HCT116 (cell line): ENCODE measurements at regions not wholly inside any gene's neighbourhood (a gene's known extent, or its start where the extent isn't known, plus 50 kb on each side); places are given as distances from the start of the nearest gene placed in this dataset.

Source experiments
- ATAC-seq: fragments of 200-7000 bp; cut with Tn5 transposase; 2 replicates; pipeline ENCODE4 v1.9.1; 2020; ENCODE audit warnings: mild to moderate bottlenecking, moderate library complexity
- BruUV-seq: library from RNA; stranded (reverse); fragments of 400-500 nt; replicated peaks from 2 replicates; lab custom pipeline; 2021; lab: Mats Ljungman, UMichigan
- CTCF ChIA-PET: fragments of 300-600 bp; sonication (Branson Sonifier 250); formaldehyde crosslinking; loops from one replicate; lab custom pipeline; 2021; ENCODE audit warnings: antibody characterized with exemption; lab: Charles Lee
- POLR2A ChIA-PET: fragments of 300-600, 350-600 bp; sonication (Branson Sonifier 250); formaldehyde crosslinking; loops from one replicate; lab custom pipeline; 2021; ENCODE audit warnings: antibody characterized with exemption; lab: Charles Lee
- RAD21 ChIA-PET, 2 experiments: fragments of 300-600 bp; sonication (Branson Sonifier 250); formaldehyde crosslinking; loops; one replicate each; lab custom pipeline; 2023; ENCODE audit warnings: low total read pairs in 2 of 2; ENCODE audit not compliant: uncharacterized antibody in 2 of 2, unreplicated experiment in 2 of 2, low non-redundant PET in 1 of 2; lab: Charles Lee
- DNase-seq: peaks from one replicate; pipeline ENCODE4 v3.0.0-alpha.2; 2010; ENCODE audit warnings: low read depth, low spot score
- H2AFZ ChIP-seq: fragments of 200-600 bp; shearing (Covaris generic), sonication (generic); 2 replicates; pipeline ENCODE4 v1.6.1; 2017; ENCODE audit warnings: low read depth, mixed run types, mixed read lengths, antibody characterized with exemption, low read length; ENCODE audit not compliant: poor library complexity, severe bottlenecking
- H3K27ac ChIP-seq: 2 replicates; pipeline ENCODE4 v1.5.1; 2012; ENCODE audit warnings: low read depth, low read length
- H3K27me3 ChIP-seq: fragments of 200-600 bp; sonication (generic); 2 replicates; pipeline ENCODE4 v1.6.1; 2016; ENCODE audit warnings: mixed run types, low read length, mixed read lengths; ENCODE audit not compliant: insufficient read depth
- H3K36me3 ChIP-seq, 2 experiments: fragments of 200-500 bp in 1 of 2; fragments of 200-600 bp in 1 of 2; sonication (Bioruptor generic) in 1 of 2; sonication (generic) in 1 of 2; 2 replicates each; pipeline versions ENCODE4 v1.5.1 to v1.6.1; 2014 to 2016; ENCODE audit warnings: low read length in 2 of 2, inconsistent platforms in 1 of 2, mixed read lengths in 1 of 2, mixed run types in 1 of 2; ENCODE audit not compliant: insufficient read depth in 2 of 2, control insufficient read depth in 1 of 2
- H3K4me1 ChIP-seq, 2 experiments: fragments of 200-600 bp in 1 of 2; sonication (generic) in 1 of 2; 2 replicates each; pipeline versions ENCODE4 v1.5.1 to v1.6.1; 2012 to 2017; ENCODE audit warnings: low read length in 2 of 2, inconsistent platforms in 1 of 2, mild to moderate bottlenecking in 1 of 2, mixed read lengths in 1 of 2, mixed run types in 1 of 2, moderate library complexity in 1 of 2; ENCODE audit not compliant: insufficient read depth in 2 of 2, control insufficient read depth in 1 of 2
- H3K4me2 ChIP-seq: fragments of 200-600 bp; sonication (generic); 2 replicates; pipeline ENCODE4 v1.6.1; 2017; ENCODE audit warnings: mixed run types, low read length, mixed read lengths
- H3K4me3 ChIP-seq, 2 experiments: fragments of 200-600 bp in 1 of 2; sonication (generic) in 1 of 2; replicated peaks in 1 of 2; 2 replicates each; pipeline ENCODE4 v1.5.1; 2011 to 2016; ENCODE audit warnings: low read length in 2 of 2, control low read depth in 1 of 2, low read depth in 1 of 2, mild to moderate bottlenecking in 1 of 2, mixed read lengths in 1 of 2, mixed run types in 1 of 2
- H3K79me2 ChIP-seq: fragments of 200-600 bp; sonication (generic); 2 replicates; pipeline ENCODE4 v1.6.1; 2017; ENCODE audit warnings: mild to moderate bottlenecking, mixed run types, low read length, moderate library complexity, mixed read lengths; ENCODE audit not compliant: insufficient read depth
- H3K9ac ChIP-seq: fragments of 200-600 bp; sonication (generic); 2 replicates; pipeline ENCODE4 v1.6.1; 2016; ENCODE audit warnings: low read length, mixed read lengths
- H3K9me2 ChIP-seq: fragments of 200-600 bp; sonication (generic), shearing (Covaris generic); 2 replicates; pipeline ENCODE4 v1.6.1; 2017; ENCODE audit warnings: mixed run types, mild to moderate bottlenecking, moderate library complexity; ENCODE audit not compliant: insufficient read depth
- H3K9me3 ChIP-seq, 2 experiments: fragments of 200-500 bp in 1 of 2; fragments of 200-600 bp in 1 of 2; sonication (Bioruptor generic) in 1 of 2; sonication (generic) in 1 of 2; 2 replicates each; pipeline ENCODE4 v1.6.1; 2014 to 2017; ENCODE audit warnings: low read length in 2 of 2, mixed read lengths in 2 of 2, inconsistent platforms in 1 of 2, low read depth in 1 of 2, mild to moderate bottlenecking in 1 of 2, mixed run types in 1 of 2, moderate library complexity in 1 of 2; ENCODE audit not compliant: control insufficient read depth in 1 of 2, insufficient read depth in 1 of 2
- H4K20me1 ChIP-seq: fragments of 200-600 bp; sonication (generic), shearing (Covaris generic); 2 replicates; pipeline ENCODE4 v1.6.1; 2017; ENCODE audit warnings: mixed run types, mild to moderate bottlenecking, moderate library complexity; ENCODE audit not compliant: insufficient read depth
- EGR1 ChIP-seq: IDR thresholded peaks from 2 replicates; pipeline ENCODE4 v1.6.1; 2012; ENCODE audit warnings: low read depth
- ELF1 ChIP-seq: IDR thresholded peaks from 2 replicates; pipeline ENCODE4 v1.6.1; 2012; ENCODE audit warnings: low read depth, borderline replicate concordance
- EZH2 ChIP-seq: fragments of 200-600 bp; sonication (generic); IDR thresholded peaks from 2 replicates; pipeline ENCODE4 v1.6.1; 2017; ENCODE audit warnings: antibody characterized with exemption, mixed run types
- FOSL1 ChIP-seq: IDR thresholded peaks from 2 replicates; pipeline ENCODE4 v1.6.1; 2012; ENCODE audit warnings: low read depth
- SIN3A ChIP-seq: IDR thresholded peaks from 2 replicates; pipeline ENCODE4 v1.6.1; 2012; ENCODE audit warnings: low read depth
- intact Hi-C: fragments of 100-400 bp; cut with micrococcal nuclease; formaldehyde crosslinking; loops from 2 replicates; pipeline ENCODE4 v1.10.0; 2022
- TF ChIP-seq, protein P1 (sequence below): IDR thresholded peaks from 2 replicates; pipeline ENCODE4 v1.6.1; 2012

DNA sequence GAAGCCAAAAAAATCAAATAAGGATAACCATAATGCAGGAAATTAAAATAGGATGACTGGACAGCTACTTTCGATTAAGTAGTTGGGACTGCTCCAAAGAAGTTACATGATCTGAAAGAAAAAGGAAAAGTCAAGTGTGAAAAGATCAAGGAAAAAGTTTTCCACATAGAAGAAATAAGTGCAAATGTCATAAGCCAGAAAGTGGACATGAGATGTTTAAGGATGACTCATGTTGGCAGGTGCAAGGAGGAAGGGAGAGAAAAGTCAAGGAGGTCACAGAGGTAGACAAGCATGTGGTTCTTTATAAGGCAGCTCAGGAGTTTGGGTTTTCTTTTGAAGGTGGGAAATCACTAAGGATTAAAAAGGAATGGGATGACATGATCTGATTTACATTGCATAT, 89.8 kb upstream of the GPRIN3 start:
- BruUV-seq, result no TSS peak
- ATAC-seq (no peak), DNase-seq (no peak)
- Histone ChIP-seq H3K27ac (no peak overlapping the region), H3K4me3 (no peak overlapping the region), H3K79me2 (no peaks in the 10 kb centered on the region), H3K4me2 (no peak overlapping the region), H3K4me1 (peaks cover 0 to 5% of the 10 kb centered on the region in 2 experiments; a peak in 1 of 4 replicates), H3K36me3 (no peaks in the 10 kb centered on the region), H3K9ac (no peak overlapping the region), H3K27me3 (no peaks in the 10 kb centered on the region), H2AFZ (no peak overlapping the region), H3K9me2 (no peaks in the 10 kb centered on the region), H4K20me1 (no peaks in the 10 kb centered on the region), H3K9me3 (no peaks in the 10 kb centered on the region)
- ChIA-PET CTCF (no interaction called here), POLR2A (no interaction called here), RAD21 (no interaction called here)
- intact Hi-C loops, result no loop called here
- TF ChIP-seq FOSL1, result 0 out of 2 replicates have a peak, but pooled peaks have one; percentile 13
- TF ChIP-seq SIN3A, result no peak

DNA sequence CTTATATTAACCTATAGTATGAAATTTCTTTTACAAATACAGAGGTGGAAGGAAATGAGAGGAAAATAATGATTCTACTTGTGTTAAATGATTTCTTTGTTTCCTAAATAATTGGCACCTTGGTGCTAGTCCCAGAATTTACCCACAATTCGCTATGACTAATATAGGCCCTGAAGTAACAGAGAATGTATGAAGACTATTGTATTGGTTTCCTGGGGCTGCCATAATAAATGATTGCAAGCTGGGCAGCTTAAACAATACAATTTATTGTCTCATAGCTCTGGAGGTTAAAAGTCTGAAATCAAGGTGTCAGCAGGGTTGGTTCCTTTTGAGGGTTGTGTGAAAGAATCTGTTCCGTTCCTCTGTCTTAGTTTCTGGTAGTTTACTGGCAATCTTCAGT, 74.8 kb upstream of the GPRIN3 start:
- Histone ChIP-seq H3K9ac (no peak overlapping the region), H2AFZ (no peak overlapping the region), H3K4me2 (no peak overlapping the region), H4K20me1 (no peaks in the 10 kb centered on the region), H3K27me3 (no peaks in the 10 kb centered on the region), H3K79me2 (no peaks in the 10 kb centered on the region), H3K9me2 (no peaks in the 10 kb centered on the region), H3K27ac (no peak overlapping the region), H3K9me3 (no peaks in the 10 kb centered on the region), H3K4me1 (no peaks in the 10 kb centered on the region), H3K4me3 (no peak overlapping the region), H3K36me3 (no peaks in the 10 kb centered on the region)
- BruUV-seq, result no TSS peak
- ChIA-PET CTCF (no interaction called here), POLR2A (no interaction called here), RAD21 (no interaction called here)
- intact Hi-C loops, result no loop called here
- ATAC-seq, result no peak
- DNase-seq, result peak; percentile 12
- TF ChIP-seq, protein P1, sequence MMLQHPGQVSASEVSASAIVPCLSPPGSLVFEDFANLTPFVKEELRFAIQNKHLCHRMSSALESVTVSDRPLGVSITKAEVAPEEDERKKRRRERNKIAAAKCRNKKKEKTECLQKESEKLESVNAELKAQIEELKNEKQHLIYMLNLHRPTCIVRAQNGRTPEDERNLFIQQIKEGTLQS, result no peak
- TF ChIP-seq EZH2 (no peak), EGR1 (no peak), ELF1 (no peak)
